ENCODE measurements at regions not wholly inside any gene's neighbourhood (a gene's known extent, or its start where the extent isn't known, plus 50 kb on each side); places are given as distances from the start of the nearest gene placed in this dataset.

DNA sequence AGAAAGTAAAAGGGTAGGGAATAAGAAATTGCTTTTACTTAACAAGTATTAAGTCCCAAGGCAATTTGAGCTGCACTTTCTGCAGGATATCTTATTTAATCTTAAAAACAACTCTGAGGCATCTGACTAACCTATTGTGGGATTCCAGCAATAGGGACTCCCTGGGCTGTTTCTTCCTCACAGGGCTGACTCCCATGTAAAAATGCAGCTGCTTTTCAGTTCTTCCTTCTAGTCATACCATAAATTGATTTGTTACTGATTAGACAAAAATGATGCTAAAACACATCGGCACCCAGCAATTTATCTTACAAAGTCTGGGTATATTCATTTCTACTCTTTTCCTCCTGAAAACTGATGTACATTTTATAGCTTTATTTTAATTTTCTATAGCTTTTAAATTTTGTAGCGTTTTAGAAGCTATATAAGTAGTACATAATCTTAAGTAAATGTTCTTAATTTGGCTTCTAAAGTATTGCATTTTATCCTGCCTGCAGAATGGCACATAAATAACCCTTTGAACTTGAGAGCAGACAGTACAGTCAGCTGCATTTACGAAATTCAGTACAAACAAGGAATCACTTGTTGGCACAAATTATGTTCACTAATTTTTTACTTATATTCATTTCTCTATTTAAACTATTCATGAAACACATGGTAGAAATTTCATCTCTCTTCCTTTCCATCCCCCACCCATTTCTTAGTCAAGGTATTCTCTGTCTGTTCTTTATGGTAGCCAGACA lies 102.4 kb upstream of the FRY start:
- DNase-seq (ENCODE audit: low spot score) = no peak
- 71% methylated on average over 3 of the region's 3 CpGs for WGBS (ENCODE audit: low lambda C conversion rate, missing lambda C conversion rate)
- no peak overlapping the region for H3K4me3 ChIP-seq
- H3K4me1 ChIP-seq (ENCODE audit: insufficient read depth) = no peaks in the 10 kb centered on the region
- H3K79me2 ChIP-seq = no peaks in the 10 kb centered on the region
- H3K27me3 ChIP-seq = no peaks in the 10 kb centered on the region
- H3K27ac ChIP-seq = no peak overlapping the region
- H2AFZ ChIP-seq = no peak overlapping the region
- H3K4me2 ChIP-seq = no peak overlapping the region
- TF ChIP-seq EZH2phosphoT487 (IDR thresholded peaks at IDR 0.05; ENCODE audit: low read depth, severe bottlenecking, unreplicated experiment) (no peak), EZH2 (IDR thresholded peaks at IDR 0.05; ENCODE audit: borderline replicate concordance) (no peak)
- TF ChIP-seq, protein P1, sequence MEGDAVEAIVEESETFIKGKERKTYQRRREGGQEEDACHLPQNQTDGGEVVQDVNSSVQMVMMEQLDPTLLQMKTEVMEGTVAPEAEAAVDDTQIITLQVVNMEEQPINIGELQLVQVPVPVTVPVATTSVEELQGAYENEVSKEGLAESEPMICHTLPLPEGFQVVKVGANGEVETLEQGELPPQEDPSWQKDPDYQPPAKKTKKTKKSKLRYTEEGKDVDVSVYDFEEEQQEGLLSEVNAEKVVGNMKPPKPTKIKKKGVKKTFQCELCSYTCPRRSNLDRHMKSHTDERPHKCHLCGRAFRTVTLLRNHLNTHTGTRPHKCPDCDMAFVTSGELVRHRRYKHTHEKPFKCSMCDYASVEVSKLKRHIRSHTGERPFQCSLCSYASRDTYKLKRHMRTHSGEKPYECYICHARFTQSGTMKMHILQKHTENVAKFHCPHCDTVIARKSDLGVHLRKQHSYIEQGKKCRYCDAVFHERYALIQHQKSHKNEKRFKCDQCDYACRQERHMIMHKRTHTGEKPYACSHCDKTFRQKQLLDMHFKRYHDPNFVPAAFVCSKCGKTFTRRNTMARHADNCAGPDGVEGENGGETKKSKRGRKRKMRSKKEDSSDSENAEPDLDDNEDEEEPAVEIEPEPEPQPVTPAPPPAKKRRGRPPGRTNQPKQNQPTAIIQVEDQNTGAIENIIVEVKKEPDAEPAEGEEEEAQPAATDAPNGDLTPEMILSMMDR (IDR thresholded peaks at IDR 0.05; ENCODE audit: poor library complexity) = no peak
- no peaks in the 10 kb centered on the region for H3K36me3 ChIP-seq (replicated peaks; ENCODE audit: insufficient read depth, low read depth)
- no peaks in the 10 kb centered on the region for H3K9me2 ChIP-seq (replicated peaks; ENCODE audit: insufficient read depth)
- no peaks in the 10 kb centered on the region for H3K9me3 ChIP-seq (ENCODE audit: low read depth)
- no peaks in the 10 kb centered on the region for H4K20me1 ChIP-seq (ENCODE audit: insufficient read depth, poor library complexity, severe bottlenecking)

DNA sequence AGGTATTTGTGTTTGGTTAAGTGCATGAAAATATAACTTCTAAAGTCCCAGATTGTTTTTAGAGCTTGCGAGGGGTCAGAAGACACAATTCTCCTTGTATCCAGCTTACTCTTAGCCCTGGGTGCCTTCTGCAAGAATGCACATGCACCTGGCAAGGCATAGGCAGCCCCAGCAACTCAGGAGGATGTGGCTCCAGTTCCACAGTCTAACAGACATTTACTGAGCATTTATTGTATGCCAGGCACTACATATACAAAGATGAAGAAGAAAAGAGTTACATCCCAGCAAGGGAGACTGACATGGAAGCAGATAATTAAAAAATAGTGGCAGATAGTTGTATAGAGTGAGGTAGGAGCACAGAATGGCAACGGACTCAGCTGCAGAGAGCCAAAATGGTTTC lies 101.1 kb upstream of the FRY start:
- no peaks in the 10 kb centered on the region for H3K9me3 ChIP-seq (ENCODE audit: low read depth)
- no peak for DNase-seq (ENCODE audit: low spot score)
- no peaks in the 10 kb centered on the region for H3K4me1 ChIP-seq (ENCODE audit: insufficient read depth)
- H3K4me3 ChIP-seq = no peak overlapping the region
- H3K4me2 ChIP-seq = no peak overlapping the region
- H2AFZ ChIP-seq = no peak overlapping the region
- 75% methylated on average over 2 of the region's 2 CpGs for WGBS (ENCODE audit: low lambda C conversion rate, missing lambda C conversion rate)
- TF ChIP-seq, protein P1 (IDR thresholded peaks at IDR 0.05; ENCODE audit: poor library complexity) = no peak
- no peak for TF ChIP-seq EZH2 (IDR thresholded peaks at IDR 0.05; ENCODE audit: borderline replicate concordance)
- TF ChIP-seq EZH2phosphoT487 (IDR thresholded peaks at IDR 0.05; ENCODE audit: low read depth, severe bottlenecking, unreplicated experiment) = no peak
- no peaks in the 10 kb centered on the region for H4K20me1 ChIP-seq (ENCODE audit: insufficient read depth, poor library complexity, severe bottlenecking)
- no peaks in the 10 kb centered on the region for H3K36me3 ChIP-seq (replicated peaks; ENCODE audit: insufficient read depth, low read depth)
- no peaks in the 10 kb centered on the region for H3K27me3 ChIP-seq
- no peak overlapping the region for H3K27ac ChIP-seq
- H3K9me2 ChIP-seq (replicated peaks; ENCODE audit: insufficient read depth) = no peaks in the 10 kb centered on the region
- no peaks in the 10 kb centered on the region for H3K79me2 ChIP-seq

DNA sequence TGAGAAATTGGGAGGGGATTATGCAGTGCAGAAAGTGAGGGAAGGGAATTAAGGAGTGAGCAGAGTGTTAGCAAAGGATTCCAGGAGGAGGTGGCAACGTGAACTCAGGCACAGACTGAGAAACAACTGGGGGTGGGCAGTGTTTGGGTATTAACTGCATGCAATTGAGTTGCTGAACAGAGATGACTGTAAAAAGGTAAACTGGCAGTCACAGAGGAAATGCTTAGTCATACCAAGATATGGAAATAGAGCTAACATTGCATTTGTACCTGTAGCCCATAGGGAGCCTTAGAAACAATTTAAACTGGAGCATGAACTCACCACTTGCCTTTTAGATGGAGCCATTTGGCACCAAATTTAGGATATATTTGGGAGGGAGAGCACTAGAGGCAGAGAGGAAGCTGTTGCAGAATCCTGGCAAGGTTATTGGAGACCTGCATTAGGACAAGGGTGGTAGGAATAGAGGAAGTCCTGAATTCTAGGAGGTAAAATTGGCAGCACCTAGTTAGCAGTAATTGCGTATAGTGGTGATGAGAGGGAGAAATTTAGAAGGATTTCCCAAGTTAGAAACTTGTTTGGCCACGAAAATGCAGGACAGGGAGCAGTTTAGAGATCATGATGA lies 100.6 kb upstream of the FRY start:
- Histone ChIP-seq H3K9me3 (ENCODE audit: low read depth) (no peaks in the 10 kb centered on the region), H3K4me1 (ENCODE audit: insufficient read depth) (no peaks in the 10 kb centered on the region), H3K79me2 (no peaks in the 10 kb centered on the region), H3K4me3 (no peak overlapping the region), H3K36me3 (replicated peaks; ENCODE audit: insufficient read depth, low read depth) (no peaks in the 10 kb centered on the region), H3K27me3 (no peaks in the 10 kb centered on the region), H3K4me2 (no peak overlapping the region), H3K9me2 (replicated peaks; ENCODE audit: insufficient read depth) (no peaks in the 10 kb centered on the region), H2AFZ (no peak overlapping the region), H3K27ac (no peak overlapping the region), H4K20me1 (ENCODE audit: insufficient read depth, poor library complexity, severe bottlenecking) (no peaks in the 10 kb centered on the region)
- TF ChIP-seq EZH2phosphoT487 (IDR thresholded peaks at IDR 0.05; ENCODE audit: low read depth, severe bottlenecking, unreplicated experiment) = no peak
- no peak for TF ChIP-seq EZH2 (IDR thresholded peaks at IDR 0.05; ENCODE audit: borderline replicate concordance)
- TF ChIP-seq, protein P1 (IDR thresholded peaks at IDR 0.05; ENCODE audit: poor library complexity) = no peak
- DNase-seq (ENCODE audit: low spot score) = peak; percentile 14
- 70% methylated on average over 3 of the region's 3 CpGs for WGBS (ENCODE audit: low lambda C conversion rate, missing lambda C conversion rate)

Data from hepatocyte (in vitro differentiated cells).